HG02973 (cell line): ENCODE measurements at regions not wholly inside any gene's neighbourhood (a gene's known extent, or its start where the extent isn't known, plus 50 kb on each side); places are given as distances from the start of the nearest gene placed in this dataset.

ENCODE experiments used
- ATAC-seq: cut with Tn5 transposase; IDR thresholded peaks from one replicate; pipeline ENCODE4 v1.9.1; 2021; ENCODE audit warnings: moderate library complexity; ENCODE audit not compliant: unreplicated experiment

GRCh38 chr11:105334025-105334714, 194.6 kb upstream of the CARD18 start:
- ATAC-seq = no peak

GRCh38 chr11:105333153-105333552, 193.6 kb upstream of the CARD18 start:
- no peak for ATAC-seq

GRCh38 chr11:105332171-105332570, 192.6 kb upstream of the CARD18 start:
- ATAC-seq = no peak

- no peak for ATAC-seq
Measured at GRCh38 chr11:105328061-105328460, 188.5 kb upstream of the CARD18 start.

- no peak for ATAC-seq
Measured at GRCh38 chr11:105324156-105324555, 184.6 kb upstream of the CARD18 start.

GRCh38 chr11:105321696-105322095, 182.1 kb upstream of the CARD18 start:
- ATAC-seq = no peak

GRCh38 chr11:105315287-105315686, 175.7 kb upstream of the CARD18 start:
- no peak for ATAC-seq

- ATAC-seq = no peak
Measured at GRCh38 chr11:105312266-105312665, 172.7 kb upstream of the CARD18 start.

GRCh38 chr11:105298630-105299029, 159.1 kb upstream of the CARD18 start:
- no peak for ATAC-seq

- ATAC-seq = no peak
Measured at GRCh38 chr11:105298174-105298573, 158.6 kb upstream of the CARD18 start.

- no peak for ATAC-seq
Measured at GRCh38 chr11:105297463-105297862, 157.9 kb upstream of the CARD18 start.

- ATAC-seq = no peak
Measured at GRCh38 chr11:105296806-105297205, 157.2 kb upstream of the CARD18 start.

GRCh38 chr11:105296386-105296785, 156.8 kb upstream of the CARD18 start:
- no peak for ATAC-seq

- no peak for ATAC-seq
Measured at GRCh38 chr11:105282658-105283057, 143.1 kb upstream of the CARD18 start.

- no peak for ATAC-seq
Measured at GRCh38 chr11:105274631-105275030, 135.1 kb upstream of the CARD18 start.

GRCh38 chr11:105273660-105274280, 134.2 kb upstream of the CARD18 start:
- ATAC-seq = no peak

GRCh38 chr11:105269862-105270261, 130.3 kb upstream of the CARD18 start:
- no peak for ATAC-seq

GRCh38 chr11:105268404-105269062, 129.0 kb upstream of the CARD18 start:
- ATAC-seq = no peak

GRCh38 chr11:105265845-105266244, 126.3 kb upstream of the CARD18 start:
- ATAC-seq = no peak

GRCh38 chr11:105260976-105261375, 121.4 kb upstream of the CARD18 start:
- ATAC-seq = no peak

GRCh38 chr11:105245781-105246315, 106.3 kb upstream of the CARD18 start:
- no peak for ATAC-seq
